ENCODE measurements at regions not wholly inside any gene's neighbourhood (a gene's known extent, or its start where the extent isn't known, plus 50 kb on each side); places are given as distances from the start of the nearest gene placed in this dataset.

GRCh38 chr17:77513045-77513444 lies 372.3 kb downstream of the SEC14L1 start:
- TF ChIP-seq, protein P1, sequence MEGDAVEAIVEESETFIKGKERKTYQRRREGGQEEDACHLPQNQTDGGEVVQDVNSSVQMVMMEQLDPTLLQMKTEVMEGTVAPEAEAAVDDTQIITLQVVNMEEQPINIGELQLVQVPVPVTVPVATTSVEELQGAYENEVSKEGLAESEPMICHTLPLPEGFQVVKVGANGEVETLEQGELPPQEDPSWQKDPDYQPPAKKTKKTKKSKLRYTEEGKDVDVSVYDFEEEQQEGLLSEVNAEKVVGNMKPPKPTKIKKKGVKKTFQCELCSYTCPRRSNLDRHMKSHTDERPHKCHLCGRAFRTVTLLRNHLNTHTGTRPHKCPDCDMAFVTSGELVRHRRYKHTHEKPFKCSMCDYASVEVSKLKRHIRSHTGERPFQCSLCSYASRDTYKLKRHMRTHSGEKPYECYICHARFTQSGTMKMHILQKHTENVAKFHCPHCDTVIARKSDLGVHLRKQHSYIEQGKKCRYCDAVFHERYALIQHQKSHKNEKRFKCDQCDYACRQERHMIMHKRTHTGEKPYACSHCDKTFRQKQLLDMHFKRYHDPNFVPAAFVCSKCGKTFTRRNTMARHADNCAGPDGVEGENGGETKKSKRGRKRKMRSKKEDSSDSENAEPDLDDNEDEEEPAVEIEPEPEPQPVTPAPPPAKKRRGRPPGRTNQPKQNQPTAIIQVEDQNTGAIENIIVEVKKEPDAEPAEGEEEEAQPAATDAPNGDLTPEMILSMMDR (IDR thresholded peaks at IDR 0.05; ENCODE audit: insufficient read depth, low read length, poor library complexity, severe bottlenecking): no peak
- no peak overlapping the region for H3K4me3 ChIP-seq (replicated peaks; ENCODE audit: low read depth, low read length)
- DNase-seq (ENCODE audit: extremely low read depth, insufficient read length): no peak
- no peaks in the 10 kb centered on the region for H3K36me3 ChIP-seq (ENCODE audit: control insufficient read depth, insufficient read depth, low read length)
- no peaks in the 10 kb centered on the region for H3K27me3 ChIP-seq (replicated peaks; ENCODE audit: control insufficient read depth, insufficient read depth, low read length)

- no peak for DNase-seq (ENCODE audit: extremely low read depth, insufficient read length)
- no peaks in the 10 kb centered on the region for H3K27me3 ChIP-seq (replicated peaks; ENCODE audit: control insufficient read depth, insufficient read depth, low read length)
- TF ChIP-seq, protein P1 (IDR thresholded peaks at IDR 0.05; ENCODE audit: insufficient read depth, low read length, poor library complexity, severe bottlenecking): no peak
- no peaks in the 10 kb centered on the region for H3K36me3 ChIP-seq (ENCODE audit: control insufficient read depth, insufficient read depth, low read length)
- no peak overlapping the region for H3K4me3 ChIP-seq (replicated peaks; ENCODE audit: low read depth, low read length)
Observed at GRCh38 chr17:77515227-77515626, 374.5 kb downstream of the SEC14L1 start.

- Histone ChIP-seq H3K27me3 (replicated peaks; ENCODE audit: control insufficient read depth, insufficient read depth, low read length) (no peaks in the 10 kb centered on the region), H3K36me3 (ENCODE audit: control insufficient read depth, insufficient read depth, low read length) (no peaks in the 10 kb centered on the region), H3K4me3 (replicated peaks; ENCODE audit: low read depth, low read length) (no peak overlapping the region)
- TF ChIP-seq, protein P1 (IDR thresholded peaks at IDR 0.05; ENCODE audit: insufficient read depth, low read length, poor library complexity, severe bottlenecking): no peak
- no peak for DNase-seq (ENCODE audit: extremely low read depth, insufficient read length)
Observed at GRCh38 chr17:77516902-77517301, 376.1 kb downstream of the SEC14L1 start.

DNA sequence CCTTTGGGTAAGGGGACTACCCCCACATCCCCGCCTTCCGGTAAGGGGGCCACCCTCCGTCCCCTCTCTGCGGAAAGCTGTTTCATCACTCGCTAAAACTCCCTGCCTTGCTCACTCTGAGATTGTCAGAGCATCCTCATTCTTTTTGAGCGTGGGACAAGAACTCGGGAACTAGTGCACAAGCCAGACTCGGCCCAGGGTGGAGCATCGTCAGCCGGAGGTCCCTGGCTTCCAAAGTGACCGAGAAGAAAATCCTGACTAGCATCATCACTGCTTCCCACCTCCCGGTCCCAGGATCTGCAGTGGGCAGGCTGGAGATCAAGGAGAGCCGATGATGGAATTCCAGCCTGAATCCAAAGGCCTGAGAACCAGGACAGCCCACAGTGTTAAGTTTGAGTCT lies 380.3 kb downstream of the SEC14L1 start:
- no peaks in the 10 kb centered on the region for H3K36me3 ChIP-seq (ENCODE audit: control insufficient read depth, insufficient read depth, low read length)
- H3K4me3 ChIP-seq (replicated peaks; ENCODE audit: low read depth, low read length): no peak overlapping the region
- H3K27me3 ChIP-seq (replicated peaks; ENCODE audit: control insufficient read depth, insufficient read depth, low read length): no peaks in the 10 kb centered on the region
- DNase-seq (ENCODE audit: extremely low read depth, insufficient read length): no peak
- TF ChIP-seq, protein P1 (IDR thresholded peaks at IDR 0.05; ENCODE audit: insufficient read depth, low read length, poor library complexity, severe bottlenecking): no peak

- no peaks in the 10 kb centered on the region; the same call in 1 of the 2 replicates for H3K27me3 ChIP-seq (replicated peaks; ENCODE audit: control insufficient read depth, insufficient read depth, low read length)
- TF ChIP-seq, protein P1 (IDR thresholded peaks at IDR 0.05; ENCODE audit: insufficient read depth, low read length, poor library complexity, severe bottlenecking): no peak
- H3K4me3 ChIP-seq (replicated peaks; ENCODE audit: low read depth, low read length): no peak overlapping the region
- no peaks in the 10 kb centered on the region for H3K36me3 ChIP-seq (ENCODE audit: control insufficient read depth, insufficient read depth, low read length)
- no peak for DNase-seq (ENCODE audit: extremely low read depth, insufficient read length)
Observed at GRCh38 chr17:77523540-77523939, 382.8 kb downstream of the SEC14L1 start.

GRCh38 chr17:77526259-77526711 lies 385.5 kb downstream of the SEC14L1 start:
- TF ChIP-seq, protein P1 (IDR thresholded peaks at IDR 0.05; ENCODE audit: insufficient read depth, low read length, poor library complexity, severe bottlenecking): no peak
- no peak for DNase-seq (ENCODE audit: extremely low read depth, insufficient read length)
- H3K4me3 ChIP-seq (replicated peaks; ENCODE audit: low read depth, low read length): no peak overlapping the region
- no peaks in the 10 kb centered on the region for H3K36me3 ChIP-seq (ENCODE audit: control insufficient read depth, insufficient read depth, low read length)
- H3K27me3 ChIP-seq (replicated peaks; ENCODE audit: control insufficient read depth, insufficient read depth, low read length): no peaks in the 10 kb centered on the region; the same call in 1 of the 2 replicates

All from GM06990 (cell line).